AG08395 (cell line): ENCODE measurements at regions not wholly inside any gene's neighbourhood (a gene's known extent, or its start where the extent isn't known, plus 50 kb on each side); places are given as distances from the start of the nearest gene placed in this dataset.
"Not testable (repeated sequence)": the region's sequence is repeated elsewhere in the genome, so short reads cannot be mapped to it uniquely, and the experiment has no call there.

Experiments used
- DNase-seq: peaks from one replicate; pipeline ENCODE4 v3.0.0; 2012; ENCODE audit warnings: mixed read lengths, low spot score

- DNase-seq, result no peak
Measured at GRCh38 chr6:88456221-88456859, 290.2 kb upstream of the CNR1 start.

- no peak for DNase-seq
Measured at GRCh38 chr6:88455317-88455716, 289.2 kb upstream of the CNR1 start.

GRCh38 chr6:88454658-88455057 lies 288.5 kb upstream of the CNR1 start:
- no peak for DNase-seq

- DNase-seq, result no peak
Measured at GRCh38 chr6:88449770-88450169, 283.6 kb upstream of the CNR1 start.

DNA sequence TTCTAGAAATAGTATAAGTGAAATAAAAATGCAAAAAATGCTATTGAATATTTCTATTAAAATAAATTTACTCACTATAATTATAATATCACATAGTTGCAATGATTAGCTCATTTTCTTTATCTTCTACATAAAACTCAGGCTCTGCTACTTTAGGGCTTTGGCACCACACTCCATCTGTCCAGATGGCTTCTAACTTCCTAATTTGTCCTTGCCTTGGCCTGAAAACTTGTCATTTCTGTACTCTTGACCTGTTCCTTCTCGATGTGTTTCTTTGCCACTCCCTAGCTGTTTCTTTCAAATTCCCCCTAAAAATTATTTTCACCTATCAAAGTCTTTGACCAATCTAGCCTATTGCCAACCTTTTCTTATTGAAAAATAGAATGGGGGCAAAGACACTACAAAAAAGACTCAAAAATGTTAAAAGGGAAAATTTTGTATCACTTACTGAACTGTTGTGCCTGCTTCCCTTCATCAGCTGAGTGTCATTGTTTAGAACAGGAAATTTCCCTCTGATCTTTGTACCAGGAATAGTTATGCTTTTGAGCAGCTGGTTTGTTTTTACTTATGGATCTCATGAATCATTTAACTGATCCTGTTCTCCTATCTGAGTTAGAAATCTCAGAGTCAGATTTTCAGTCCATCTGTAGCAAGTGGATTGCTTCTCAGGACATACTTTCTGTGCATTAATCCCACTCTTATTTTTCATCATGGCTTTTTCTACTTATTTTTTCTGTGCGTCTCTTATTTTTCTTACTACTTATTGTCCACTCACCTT lies 279.2 kb upstream of the CNR1 start:
- no peak for DNase-seq

DNA sequence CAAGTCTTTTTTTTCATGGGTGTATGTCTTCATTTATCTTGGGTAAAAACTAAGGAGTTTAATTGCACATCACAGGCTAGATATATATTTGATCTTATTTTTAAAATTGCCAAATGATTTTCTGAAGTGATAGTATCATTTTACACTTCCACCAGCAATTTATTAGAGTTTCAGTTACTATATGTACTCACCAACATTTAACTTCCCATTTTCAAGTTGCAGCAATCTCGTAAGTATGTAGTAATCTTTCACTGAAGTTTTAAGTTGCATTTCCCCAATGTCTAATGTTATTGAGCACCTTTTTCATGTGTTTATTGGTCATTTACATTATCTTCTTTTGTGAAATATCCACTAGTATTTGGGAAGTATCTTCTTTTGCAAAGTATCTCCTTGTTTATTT lies 277.4 kb upstream of the CNR1 start:
- no peak for DNase-seq

DNA sequence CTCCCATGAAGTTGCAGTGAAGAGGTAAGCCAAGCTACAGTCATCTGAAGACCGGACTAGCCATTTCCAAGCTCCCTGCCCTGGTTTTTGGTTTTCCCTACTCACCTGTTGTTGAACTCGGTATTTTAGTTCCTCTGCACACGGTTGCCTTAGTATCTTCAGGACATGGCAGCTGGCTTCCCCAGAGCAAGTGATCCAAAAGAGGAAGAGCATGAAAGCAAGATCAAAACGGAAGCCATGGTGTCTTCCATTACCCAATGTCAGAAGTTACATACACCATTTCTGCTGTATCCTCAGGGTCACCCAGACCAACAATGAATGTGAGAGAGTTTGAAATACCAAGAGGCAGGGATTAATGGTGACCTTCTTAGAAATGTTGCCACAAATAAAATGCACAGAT lies 276.6 kb upstream of the CNR1 start:
- no peak for DNase-seq

- no peak for DNase-seq
Measured at GRCh38 chr6:88441346-88441745, 275.2 kb upstream of the CNR1 start.

- DNase-seq, result no peak
Measured at GRCh38 chr6:88428068-88428467, 261.9 kb upstream of the CNR1 start.

- no peak for DNase-seq
Measured at GRCh38 chr6:88426005-88426404, 259.9 kb upstream of the CNR1 start.

DNA sequence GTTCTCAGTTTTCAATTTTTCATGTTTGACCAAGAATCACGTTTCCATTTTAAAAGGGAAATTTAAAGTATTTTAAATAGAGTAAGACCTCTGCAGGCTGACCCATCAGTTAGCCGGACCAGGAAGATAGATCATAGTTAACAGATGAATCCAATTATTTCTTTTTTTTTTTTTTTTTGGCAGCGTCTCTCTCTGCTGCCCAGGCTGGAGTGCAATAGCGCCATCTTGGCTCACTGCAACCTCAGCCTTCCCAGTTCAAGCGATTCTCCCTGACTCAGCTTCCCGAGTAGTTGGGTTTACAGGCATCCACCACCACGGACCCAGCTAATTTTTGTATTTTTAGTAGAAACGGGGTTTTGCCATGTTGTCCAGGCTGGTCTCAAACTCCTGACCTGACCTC lies 256.7 kb upstream of the CNR1 start:
- DNase-seq, result no peak

DNA sequence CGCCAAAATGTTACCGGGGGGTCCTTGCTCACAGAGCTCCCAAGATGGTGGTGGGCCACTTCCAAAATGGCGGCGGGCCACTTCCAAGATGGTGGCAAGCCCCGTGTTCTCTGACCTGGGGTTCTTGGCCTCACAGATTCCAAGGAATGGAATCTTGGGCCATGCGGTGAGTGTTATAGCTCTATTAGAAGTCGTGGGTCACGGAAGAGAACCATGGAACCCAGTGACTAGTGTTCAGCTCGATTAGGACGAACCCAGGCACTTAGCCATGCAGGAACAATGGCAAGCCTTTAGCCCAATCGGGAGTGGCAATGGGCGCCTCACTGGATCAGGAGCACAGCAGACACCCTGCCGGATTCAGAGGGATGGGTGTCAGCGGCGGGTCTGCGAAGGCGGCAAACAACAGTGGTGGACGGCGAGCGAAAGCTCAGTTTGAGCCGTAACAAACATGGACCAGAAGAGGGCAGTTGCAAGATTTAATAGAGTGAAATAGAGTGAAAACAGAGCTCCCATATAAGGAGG lies 254.9 kb upstream of the CNR1 start:
- not testable (repeated sequence) for DNase-seq

DNA sequence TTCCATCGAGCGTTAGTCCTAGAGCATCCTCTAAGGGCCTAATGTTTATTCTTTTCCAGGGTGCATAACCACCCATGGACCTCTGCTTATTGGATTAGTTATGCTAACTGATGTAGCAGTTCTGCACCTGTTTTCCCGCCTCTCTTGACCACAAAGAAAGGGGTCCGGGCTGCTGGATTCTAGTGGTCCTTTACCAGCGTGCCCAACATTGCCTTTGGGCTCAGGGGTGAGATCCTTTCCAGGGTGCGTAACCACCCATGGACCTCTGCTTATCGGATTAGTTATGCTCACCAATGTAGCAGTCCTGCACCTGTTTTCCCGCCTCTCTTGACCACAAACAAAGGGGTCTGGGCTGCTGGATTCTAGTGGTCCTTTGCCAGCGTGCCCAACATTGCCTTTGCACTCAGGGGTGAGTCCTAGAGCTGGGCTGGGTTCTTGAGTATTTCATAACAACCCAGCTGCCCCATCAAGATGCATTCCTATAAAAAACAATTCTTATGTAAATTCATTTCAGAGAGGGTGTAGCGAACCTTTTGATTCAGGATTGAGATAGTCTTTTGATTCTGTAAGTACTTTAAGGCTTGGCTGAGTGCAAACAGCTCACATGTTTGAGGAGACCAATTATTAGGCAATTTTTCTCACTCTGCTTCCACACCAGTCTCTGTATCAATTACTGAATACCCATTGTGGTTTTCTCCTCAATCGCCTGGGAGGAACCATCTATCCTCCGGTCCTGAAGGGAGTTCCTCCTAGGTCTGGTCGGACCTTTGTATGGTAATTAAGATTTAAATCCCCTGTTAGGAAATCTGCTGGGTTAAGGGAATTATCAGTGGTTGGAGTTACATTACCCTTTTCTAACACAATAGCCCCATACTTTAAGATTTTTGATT lies 253.0 kb upstream of the CNR1 start:
- DNase-seq, result not testable (repeated sequence)

DNA sequence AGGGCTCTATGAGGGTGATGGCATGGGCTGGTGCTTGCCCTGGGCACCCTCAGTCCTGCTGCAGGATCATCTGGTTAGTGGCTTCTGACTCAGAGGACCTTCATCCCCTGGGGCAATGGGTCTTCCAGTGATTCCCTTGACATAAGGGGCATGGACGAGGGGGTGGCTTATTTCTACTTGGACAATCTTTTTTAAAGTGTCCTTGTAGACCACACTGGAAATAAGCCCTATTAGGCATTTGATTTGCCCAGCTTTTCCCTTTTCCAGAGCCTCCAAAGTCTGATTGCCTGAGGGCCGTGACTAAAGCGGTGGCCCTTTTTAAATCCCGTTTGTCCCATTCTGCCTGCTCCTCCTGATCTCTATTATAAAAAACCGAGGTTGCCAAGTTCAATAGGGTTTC lies 251.2 kb upstream of the CNR1 start:
- not testable (repeated sequence) for DNase-seq

GRCh38 chr6:88413459-88413858 lies 247.3 kb upstream of the CNR1 start:
- no peak for DNase-seq

DNA sequence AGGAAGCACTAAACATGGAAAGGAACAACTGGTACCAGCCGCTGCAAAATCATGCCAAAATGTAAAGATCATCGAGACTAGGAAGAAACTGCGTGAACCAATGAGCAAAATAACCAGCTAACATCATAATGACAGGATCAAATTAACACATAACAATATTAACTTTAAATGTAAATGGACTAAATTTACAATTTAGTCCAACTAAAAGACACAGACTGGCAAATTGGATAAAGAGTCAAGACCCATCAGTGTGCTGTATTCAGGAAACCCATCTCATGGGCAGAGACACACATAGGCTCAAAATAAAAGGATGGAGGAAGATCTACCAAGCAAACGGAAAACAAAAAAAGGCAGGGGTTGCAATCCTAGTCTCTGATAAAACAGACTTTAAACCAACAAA lies 242.2 kb upstream of the CNR1 start:
- DNase-seq, result not testable (repeated sequence)

DNA sequence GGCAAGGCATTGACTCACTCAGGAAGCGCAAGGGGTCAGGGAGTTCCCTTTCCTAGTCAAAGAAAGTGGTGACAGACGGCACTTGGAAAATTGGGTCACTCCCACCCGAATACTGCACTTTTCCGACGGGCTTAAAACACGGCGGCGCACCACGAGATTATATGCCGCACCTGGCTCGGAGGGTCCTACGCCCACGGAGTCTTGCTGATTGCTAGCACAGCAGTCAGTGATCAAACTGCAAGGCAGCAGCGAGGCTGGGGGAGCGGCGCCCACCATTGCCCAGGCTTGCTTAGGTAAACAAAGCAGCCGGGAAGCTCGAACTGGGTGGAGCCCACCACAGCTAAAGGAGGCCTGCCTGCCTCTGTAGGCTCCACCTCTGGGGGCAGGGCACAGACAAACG lies 240.5 kb upstream of the CNR1 start:
- DNase-seq, result not testable (repeated sequence)

GRCh38 chr6:88403486-88403885 lies 237.3 kb upstream of the CNR1 start:
- DNase-seq, result no peak

DNA sequence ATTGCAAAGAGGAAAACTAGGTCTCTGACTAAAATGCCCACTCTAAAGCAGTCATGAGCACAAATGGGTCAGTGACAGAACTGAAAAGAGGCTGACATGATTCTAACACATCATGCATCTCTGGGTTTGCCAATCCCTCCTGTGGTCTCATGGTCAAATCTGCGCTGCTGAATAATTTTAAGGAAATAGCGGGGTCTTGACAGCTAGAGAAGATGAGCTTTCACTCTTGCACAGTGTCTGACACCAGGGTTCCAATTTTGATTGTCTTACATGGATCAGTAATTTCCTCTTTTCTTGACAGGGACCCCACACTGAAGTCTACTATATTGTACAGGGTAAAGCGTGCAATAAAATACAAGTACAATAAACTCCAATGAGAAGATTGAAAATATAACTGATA lies 236.8 kb upstream of the CNR1 start:
- DNase-seq, result no peak

DNA sequence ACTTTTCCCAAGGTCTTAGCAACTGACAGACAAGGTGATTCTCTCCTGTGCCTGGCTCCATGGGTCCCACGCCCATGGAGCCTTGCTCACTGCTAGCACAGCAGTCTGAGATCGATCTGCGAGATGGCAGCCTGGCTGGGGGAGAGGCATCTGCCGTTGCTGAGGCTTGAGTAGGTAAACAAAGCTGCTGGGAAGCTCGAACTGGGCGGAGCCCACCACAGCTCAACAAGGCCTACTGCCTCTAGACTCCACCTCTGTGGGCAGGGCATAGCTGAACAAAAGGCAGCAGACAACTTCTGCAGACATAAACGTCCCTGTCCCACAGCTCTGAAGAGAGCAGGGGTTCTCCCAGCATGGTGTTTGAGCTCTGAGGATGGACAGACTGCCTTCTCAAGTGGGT lies 224.9 kb upstream of the CNR1 start:
- DNase-seq, result not testable (repeated sequence)

DNA sequence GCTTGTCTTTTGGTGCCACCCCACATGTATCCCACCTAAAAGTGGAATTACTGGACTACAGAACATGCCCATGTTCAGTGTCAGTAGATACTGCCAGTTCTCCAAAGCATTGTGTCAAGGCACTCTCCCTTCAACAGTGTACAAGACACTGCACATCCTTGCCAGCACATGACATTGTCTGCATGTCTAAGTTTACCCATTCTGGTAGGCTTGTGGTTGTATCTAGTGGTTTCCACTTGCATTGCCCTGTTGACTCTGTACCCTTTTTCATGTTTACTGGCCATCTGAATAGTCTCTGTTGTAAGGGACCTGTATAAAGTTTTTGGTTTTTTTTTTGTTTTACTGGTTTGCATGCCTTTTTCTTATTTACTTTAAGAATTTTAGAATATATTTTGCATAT lies 222.4 kb upstream of the CNR1 start:
- no peak for DNase-seq

DNA sequence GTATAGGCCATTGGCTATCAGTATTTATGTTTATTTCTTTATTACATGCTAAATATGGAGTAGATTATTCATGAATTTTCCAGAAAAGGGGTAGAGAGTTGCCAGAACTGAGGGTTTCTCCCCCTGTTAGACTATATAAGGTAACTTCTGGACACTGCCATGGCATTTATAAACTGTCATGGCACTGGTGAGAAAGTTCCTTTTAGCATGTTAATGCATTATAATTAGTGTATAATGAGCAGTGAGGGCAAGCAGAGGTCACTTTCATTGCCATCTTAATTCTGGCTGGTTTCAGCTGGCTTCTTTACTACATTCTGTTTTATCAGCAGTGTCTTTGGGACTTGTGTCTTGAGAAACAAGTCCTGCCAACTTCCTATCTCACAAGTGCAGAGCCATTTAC lies 220.0 kb upstream of the CNR1 start:
- no peak for DNase-seq

DNA sequence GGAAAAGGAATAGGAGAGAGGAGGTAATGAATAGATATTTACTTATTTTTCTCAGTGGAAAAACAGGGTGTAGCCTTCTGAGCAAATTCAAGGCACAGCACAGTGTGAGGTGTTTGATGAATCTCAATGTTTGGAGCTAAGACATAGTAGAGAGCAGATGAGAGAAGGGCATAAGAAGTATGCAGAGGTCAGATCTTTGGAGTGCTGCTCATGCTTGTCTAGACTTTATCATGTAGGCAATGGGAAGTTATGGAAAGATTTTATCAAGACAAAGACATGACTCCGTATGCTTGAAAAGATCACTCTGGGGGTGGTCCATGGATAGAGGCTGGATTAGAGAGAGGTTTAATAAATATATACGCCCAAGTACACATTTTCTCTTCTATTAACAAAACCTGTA lies 217.0 kb upstream of the CNR1 start:
- DNase-seq, result no peak
